ENCODE measurements at regions not wholly inside any gene's neighbourhood (a gene's known extent, or its start where the extent isn't known, plus 50 kb on each side); places are given as distances from the start of the nearest gene placed in this dataset.

- no peak for TF ChIP-seq POLR2A (IDR thresholded peaks at IDR 0.05)
- TF ChIP-seq CTCF (IDR thresholded peaks at IDR 0.05), result no peak
These were observed 358.2 kb upstream of the MEF2C start for GRCh38 chr5:89241186-89241585.
